IPS DF 6.9 (cell line): ENCODE measurements at regions not wholly inside any gene's neighbourhood (a gene's known extent, or its start where the extent isn't known, plus 50 kb on each side); places are given as distances from the start of the nearest gene placed in this dataset.

Source experiments
- DNase-seq: peaks from one replicate; pipeline ENCODE4 v3.0.0-alpha.2; 2013; ENCODE audit warnings: low read depth, low spot score
- H3K27ac ChIP-seq: one replicate; pipeline ENCODE4 v1.5.1; 2013; ENCODE audit warnings: low read length, control low read depth
- H3K27me3 ChIP-seq: 2 replicates; pipeline ENCODE4 v1.6.1; 2013; ENCODE audit warnings: mild to moderate bottlenecking, low read length; ENCODE audit not compliant: control insufficient read depth, insufficient read depth
- H3K36me3 ChIP-seq: 2 replicates; pipeline ENCODE4 v1.6.1; 2013; ENCODE audit warnings: low read length; ENCODE audit not compliant: control insufficient read depth, insufficient read depth
- H3K4me1 ChIP-seq: 2 replicates; pipeline ENCODE4 v1.6.1; 2013; ENCODE audit warnings: low read length; ENCODE audit not compliant: control insufficient read depth, insufficient read depth
- H3K4me3 ChIP-seq: 2 replicates; pipeline ENCODE4 v1.5.1; 2013; ENCODE audit warnings: mild to moderate bottlenecking, low read length
- H3K9me3 ChIP-seq: 2 replicates; pipeline ENCODE4 v1.6.1; 2013; ENCODE audit warnings: low read length, inconsistent platforms; ENCODE audit not compliant: control insufficient read depth, insufficient read depth
- WGBS: extraction: QIAGEN DNeasy Blood & Tissue Kit; methylation state at CpG from one replicate; pipeline ENCODE4 v1.1.7; 2013; ENCODE audit warnings: mixed read lengths, missing lambda C conversion rate; ENCODE audit not compliant: insufficient read length, insufficient coverage; 5-methylcytosine and 5-hydroxymethylcytosine counted together

DNA sequence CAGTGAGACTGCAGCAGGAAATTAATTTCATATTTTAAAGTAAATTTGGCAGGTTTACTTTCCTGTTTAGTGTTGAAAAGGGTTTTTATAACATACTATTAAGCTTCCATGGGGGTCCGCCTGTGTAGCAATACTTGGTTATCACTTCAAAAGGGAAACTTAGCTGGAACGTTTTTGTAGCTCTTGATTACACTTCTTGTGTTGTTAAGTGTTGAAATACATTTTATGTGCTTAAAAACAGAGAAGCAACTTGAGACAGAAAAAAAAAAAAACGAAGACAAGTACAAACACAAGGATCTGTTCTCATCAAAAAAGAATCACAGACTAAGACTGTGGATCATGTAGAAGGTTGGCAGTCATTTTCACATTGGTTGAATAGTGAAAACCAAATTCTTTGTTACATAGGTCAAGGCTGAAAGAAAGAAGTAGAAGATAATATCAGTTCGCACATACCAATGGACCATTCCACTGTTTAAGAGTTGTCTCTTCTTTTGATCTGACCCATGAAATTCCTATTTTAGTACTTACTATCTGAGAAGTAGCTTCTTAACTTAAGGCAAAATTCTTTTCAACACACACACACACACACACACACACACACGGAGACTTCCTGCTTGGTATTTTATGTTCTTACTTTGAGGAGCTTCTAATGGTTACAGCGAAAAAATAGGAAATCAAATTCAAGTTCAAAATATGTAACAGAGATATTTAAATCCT is 113.9 kb upstream of the SLC35B3 start:
- H3K9me3 ChIP-seq, result no peaks in the 10 kb centered on the region
- H3K27me3 ChIP-seq, result no peaks in the 10 kb centered on the region
- H3K4me3 ChIP-seq, result no peak overlapping the region
- no peaks in the 10 kb centered on the region for H3K36me3 ChIP-seq
- WGBS, result no CpG with 5 or more reads among the region's 6 CpGs
- no peaks in the 10 kb centered on the region; the same call in 1 of the 2 replicates for H3K4me1 ChIP-seq
- DNase-seq, result no peak
- H3K27ac ChIP-seq, result no peak overlapping the region

DNA sequence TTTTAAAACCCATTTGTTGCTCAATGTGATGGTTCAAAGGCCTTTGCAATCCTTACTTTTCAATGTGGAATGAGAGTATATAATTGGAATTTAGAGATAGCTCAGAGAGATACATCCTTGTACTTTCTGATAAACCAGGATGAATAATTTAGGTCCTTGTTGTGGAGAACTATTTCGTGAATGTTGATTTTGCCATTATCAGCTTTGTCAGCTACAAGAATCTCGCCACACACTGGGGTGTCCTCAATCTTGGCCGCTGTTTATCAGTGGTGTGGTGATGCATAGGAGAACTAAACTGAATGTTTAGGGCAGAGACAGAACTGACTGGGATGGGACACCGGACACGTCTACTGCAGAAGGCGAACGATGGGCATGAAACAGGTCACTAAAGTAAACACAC is 111.2 kb upstream of the SLC35B3 start:
- no peaks in the 10 kb centered on the region for H3K9me3 ChIP-seq
- no peak overlapping the region for H3K27ac ChIP-seq
- no peaks in the 10 kb centered on the region for H3K4me1 ChIP-seq
- H3K4me3 ChIP-seq, result no peak overlapping the region
- H3K27me3 ChIP-seq, result no peaks in the 10 kb centered on the region
- no peak for DNase-seq
- no peaks in the 10 kb centered on the region for H3K36me3 ChIP-seq
- WGBS, result no CpG with 5 or more reads among the region's 7 CpGs

- no peaks in the 10 kb centered on the region for H3K36me3 ChIP-seq
- no CpG with 5 or more reads among the region's 1 CpG for WGBS
Observed at GRCh38 chr6:8545336-8545735, 110.0 kb upstream of the SLC35B3 start.

GRCh38 chr6:8543714-8544113 is 108.4 kb upstream of the SLC35B3 start:
- no peak for DNase-seq
- H3K9me3 ChIP-seq, result no peaks in the 10 kb centered on the region; the same call in 1 of the 2 replicates
- H3K27me3 ChIP-seq, result no peaks in the 10 kb centered on the region
- no peaks in the 10 kb centered on the region for H3K36me3 ChIP-seq
- H3K4me3 ChIP-seq, result no peak overlapping the region
- no peaks in the 10 kb centered on the region for H3K4me1 ChIP-seq
- no peak overlapping the region for H3K27ac ChIP-seq
- WGBS, result no CpG with 5 or more reads among the region's 4 CpGs

More at GRCh38 chr6:8545336-8545735, 110.0 kb upstream of the SLC35B3 start:
- DNase-seq, result no peak
- H3K4me3 ChIP-seq, result no peak overlapping the region
- no peaks in the 10 kb centered on the region; the same call in 1 of the 2 replicates for H3K9me3 ChIP-seq
- H3K4me1 ChIP-seq, result no peaks in the 10 kb centered on the region
- no peak overlapping the region for H3K27ac ChIP-seq
- H3K27me3 ChIP-seq, result no peaks in the 10 kb centered on the region

GRCh38 chr6:8539453-8539852 is 104.1 kb upstream of the SLC35B3 start:
- no peak for DNase-seq
- no peaks in the 10 kb centered on the region for H3K4me1 ChIP-seq
- no peak overlapping the region for H3K27ac ChIP-seq
- no peaks in the 10 kb centered on the region; the same call in 1 of the 2 replicates for H3K9me3 ChIP-seq
- H3K36me3 ChIP-seq, result no peaks in the 10 kb centered on the region
- H3K27me3 ChIP-seq, result no peaks in the 10 kb centered on the region
- H3K4me3 ChIP-seq, result no peak overlapping the region

GRCh38 chr6:8536122-8536521 is 100.8 kb upstream of the SLC35B3 start:
- WGBS, result no CpG with 5 or more reads among the region's 3 CpGs
- no peaks in the 10 kb centered on the region; the same call in 1 of the 2 replicates for H3K9me3 ChIP-seq

DNA sequence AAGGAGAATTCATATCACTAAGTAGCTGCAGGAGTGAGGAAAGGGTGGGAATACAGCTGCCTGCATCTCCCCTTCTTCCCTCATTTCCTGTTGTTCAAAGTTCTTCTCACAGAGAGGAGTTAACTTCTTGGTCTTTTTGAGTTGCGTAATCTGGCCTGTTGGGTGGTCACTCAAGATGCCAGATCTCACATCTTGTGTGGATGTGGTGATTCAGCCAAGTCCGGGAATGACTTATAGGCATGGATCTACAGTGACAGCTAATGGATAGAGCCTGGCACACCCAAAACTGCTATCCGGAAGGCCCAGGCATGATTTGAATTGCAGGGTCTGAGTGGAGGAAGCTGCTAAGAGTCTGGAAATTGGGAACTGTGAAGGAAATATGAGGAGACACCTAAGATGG is 100.2 kb upstream of the SLC35B3 start:
- WGBS, result no CpG with 5 or more reads among the region's 3 CpGs
- Histone ChIP-seq H3K27me3 (no peaks in the 10 kb centered on the region), H3K4me3 (no peak overlapping the region), H3K36me3 (no peaks in the 10 kb centered on the region), H3K4me1 (no peaks in the 10 kb centered on the region), H3K9me3 (no peaks in the 10 kb centered on the region; the same call in 1 of the 2 replicates), H3K27ac (no peak overlapping the region)
- DNase-seq, result no peak

More at GRCh38 chr6:8536122-8536521, 100.8 kb upstream of the SLC35B3 start:
- DNase-seq, result no peak
- no peaks in the 10 kb centered on the region for H3K36me3 ChIP-seq
- no peaks in the 10 kb centered on the region for H3K4me1 ChIP-seq
- no peak overlapping the region for H3K27ac ChIP-seq
- no peak overlapping the region for H3K4me3 ChIP-seq
- no peaks in the 10 kb centered on the region for H3K27me3 ChIP-seq

GRCh38 chr6:8530785-8531435 is 95.6 kb upstream of the SLC35B3 start:
- H3K27ac ChIP-seq, result no peak overlapping the region
- H3K36me3 ChIP-seq, result no peaks in the 10 kb centered on the region
- H3K9me3 ChIP-seq, result no peaks in the 10 kb centered on the region
- H3K4me1 ChIP-seq, result no peaks in the 10 kb centered on the region
- DNase-seq, result no peak
- no peak overlapping the region for H3K4me3 ChIP-seq
- WGBS, result no CpG with 5 or more reads among the region's 12 CpGs
- no peaks in the 10 kb centered on the region for H3K27me3 ChIP-seq

- no peak overlapping the region for H3K27ac ChIP-seq
- no peak overlapping the region for H3K4me3 ChIP-seq
- WGBS, result no CpG with 5 or more reads among the region's 2 CpGs
- H3K27me3 ChIP-seq, result no peaks in the 10 kb centered on the region
- no peaks in the 10 kb centered on the region for H3K36me3 ChIP-seq
- no peaks in the 10 kb centered on the region for H3K4me1 ChIP-seq
- no peak for DNase-seq
- H3K9me3 ChIP-seq, result no peaks in the 10 kb centered on the region
Observed at GRCh38 chr6:8529250-8529649, 93.9 kb upstream of the SLC35B3 start.

GRCh38 chr6:8527818-8528217 is 92.5 kb upstream of the SLC35B3 start:
- WGBS, result no CpG with 5 or more reads among the region's 1 CpG

GRCh38 chr6:8526624-8527023 is 91.3 kb upstream of the SLC35B3 start:
- DNase-seq, result no peak
- no peak overlapping the region for H3K4me3 ChIP-seq
- WGBS, result no CpG with 5 or more reads among the region's 7 CpGs
- no peaks in the 10 kb centered on the region for H3K27me3 ChIP-seq
- H3K9me3 ChIP-seq, result no peaks in the 10 kb centered on the region
- H3K36me3 ChIP-seq, result no peaks in the 10 kb centered on the region
- no peak overlapping the region for H3K27ac ChIP-seq
- no peaks in the 10 kb centered on the region for H3K4me1 ChIP-seq

More at GRCh38 chr6:8527818-8528217, 92.5 kb upstream of the SLC35B3 start:
- no peaks in the 10 kb centered on the region for H3K4me1 ChIP-seq
- no peak for DNase-seq
- no peaks in the 10 kb centered on the region for H3K27me3 ChIP-seq
- H3K9me3 ChIP-seq, result no peaks in the 10 kb centered on the region
- no peak overlapping the region for H3K27ac ChIP-seq
- H3K4me3 ChIP-seq, result no peak overlapping the region
- no peaks in the 10 kb centered on the region for H3K36me3 ChIP-seq
